ENCODE measurements at regions not wholly inside any gene's neighbourhood (a gene's known extent, or its start where the extent isn't known, plus 50 kb on each side); places are given as distances from the start of the nearest gene placed in this dataset.
"Not testable (repeated sequence)": the region's sequence is repeated elsewhere in the genome, so short reads cannot be mapped to it uniquely, and the experiment has no call there.

DNA sequence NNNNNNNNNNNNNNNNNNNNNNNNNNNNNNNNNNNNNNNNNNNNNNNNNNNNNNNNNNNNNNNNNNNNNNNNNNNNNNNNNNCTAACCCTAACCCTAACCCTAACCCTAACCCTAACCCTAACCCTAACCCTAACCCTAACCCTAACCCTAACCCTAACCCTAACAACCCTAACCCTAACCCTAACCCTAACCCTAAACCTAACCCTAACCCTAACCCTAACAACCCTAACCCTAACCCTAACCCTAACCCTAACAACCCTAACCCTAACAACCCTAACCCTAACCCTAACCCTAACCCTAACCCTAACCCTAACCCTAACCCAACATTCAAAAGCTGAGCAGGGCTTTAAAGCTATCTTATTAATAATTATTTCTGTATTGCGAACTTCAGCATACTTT, 182.5 kb upstream of the FAM20C start:
- DNase-seq (ENCODE audit: low read depth), result not testable (repeated sequence)

DNA sequence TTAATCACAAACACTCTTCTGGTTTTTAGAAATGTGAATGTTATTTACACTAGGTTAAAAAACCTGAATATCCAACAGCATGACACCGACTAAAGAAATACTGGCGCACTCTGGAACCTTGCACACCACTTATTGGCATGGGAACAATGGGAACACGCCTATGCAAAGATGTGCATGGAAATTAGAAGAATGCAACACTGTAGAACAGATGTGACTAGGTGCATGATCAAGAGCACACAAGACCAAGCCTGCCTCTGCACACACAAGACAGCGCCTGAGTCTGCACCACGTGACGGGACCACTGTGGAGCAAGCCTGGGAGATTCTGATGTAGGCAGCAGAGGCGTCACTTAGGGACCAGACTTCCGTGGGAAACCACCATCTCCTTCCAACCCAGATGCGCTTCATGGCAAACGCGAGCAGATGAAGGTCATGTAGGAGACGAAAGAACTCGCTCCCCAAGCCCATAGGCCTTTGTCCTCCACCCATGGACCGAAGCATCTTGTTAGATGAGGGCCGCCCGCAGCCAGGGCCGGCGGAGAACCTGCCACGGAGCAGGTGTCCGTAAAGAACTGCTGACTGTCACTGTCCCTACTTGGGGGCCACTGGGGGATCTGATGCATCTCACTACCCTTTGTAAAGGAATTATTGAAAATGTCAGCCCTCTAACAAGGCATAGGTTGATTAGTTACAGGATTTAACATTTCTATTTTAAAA, 159.6 kb upstream of the FAM20C start:
- DNase-seq (ENCODE audit: low read depth), result not testable (repeated sequence)

DNA sequence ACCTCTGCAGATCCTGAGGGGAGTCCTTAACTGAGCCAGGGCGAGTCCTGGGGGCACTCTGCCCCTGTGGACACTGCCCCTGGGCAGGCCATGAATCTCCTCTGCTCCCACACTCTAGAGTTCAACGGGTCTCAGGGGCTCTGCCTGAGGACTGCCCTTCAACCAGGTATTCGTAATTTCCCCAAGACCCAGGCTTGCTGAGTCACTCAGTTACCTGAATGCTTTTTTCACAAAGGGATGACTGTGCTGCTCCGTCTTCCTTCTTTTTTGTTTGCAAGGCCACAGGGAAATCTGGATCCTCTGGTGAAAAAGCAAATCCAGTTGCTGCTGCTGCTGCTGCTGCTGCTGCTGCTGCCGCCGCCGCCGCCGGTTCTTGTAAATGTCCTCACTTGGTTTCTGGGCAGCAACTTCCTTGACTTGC, 157.2 kb upstream of the FAM20C start:
- DNase-seq (ENCODE audit: low read depth), result not testable (repeated sequence)

DNA sequence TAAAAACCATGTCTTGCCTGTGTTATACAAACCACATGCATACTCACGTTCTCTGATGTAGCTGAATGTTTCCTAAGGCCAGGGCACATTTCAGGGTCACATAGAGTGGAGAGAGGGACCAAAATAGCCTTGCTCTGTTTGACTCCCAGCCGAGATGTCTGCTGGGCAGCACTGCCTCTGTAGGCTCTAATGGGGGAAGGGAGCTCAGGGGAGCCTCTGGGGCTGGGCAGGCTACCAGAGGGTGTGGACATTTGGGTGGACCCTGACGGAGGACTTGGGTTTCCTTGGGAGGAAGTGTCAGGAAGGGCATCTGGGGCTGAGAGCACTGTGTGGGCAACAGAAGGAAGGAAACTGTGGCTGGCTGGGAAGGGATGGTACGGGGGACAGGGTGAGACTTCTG, 155.8 kb upstream of the FAM20C start:
- not testable (repeated sequence) for DNase-seq (ENCODE audit: low read depth)

DNA sequence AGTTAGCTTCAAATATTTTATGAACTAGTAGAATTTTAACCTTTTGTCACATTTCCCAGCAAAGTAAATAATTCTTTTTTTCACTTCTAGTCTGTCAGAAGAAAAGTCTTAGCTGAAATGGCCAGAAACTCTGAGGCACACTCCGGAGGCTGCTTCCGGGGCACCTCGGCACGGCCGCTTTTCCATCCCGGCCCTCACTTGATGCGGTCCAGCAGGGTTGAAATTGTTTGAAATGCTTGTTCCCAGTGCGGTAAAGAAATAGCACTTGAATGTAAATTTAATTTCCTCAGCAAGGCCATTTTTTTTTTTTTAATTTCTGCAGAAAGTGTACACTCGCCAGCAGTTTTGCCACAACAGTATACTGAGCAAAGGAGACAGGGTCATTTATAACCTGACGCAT, 154.7 kb upstream of the FAM20C start:
- DNase-seq (ENCODE audit: low read depth), result not testable (repeated sequence)

DNA sequence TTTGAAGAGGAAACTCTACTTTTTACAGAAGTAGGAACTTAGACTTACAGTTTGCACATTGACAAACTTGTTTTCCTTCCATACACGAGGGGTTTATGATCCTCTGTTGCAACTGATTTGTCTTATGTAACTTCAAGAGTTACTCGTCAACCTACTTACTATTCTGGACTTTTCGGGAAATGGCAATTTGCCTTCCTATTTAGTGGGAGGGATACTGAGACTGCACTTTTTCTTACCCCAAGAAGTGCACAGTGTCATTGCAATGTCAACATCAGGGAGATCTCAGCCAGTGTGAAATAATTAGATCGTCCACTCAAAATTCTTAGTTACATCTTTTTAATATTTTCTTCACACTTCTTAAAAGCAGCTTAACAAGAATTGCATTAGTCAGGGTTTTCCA, 153.9 kb upstream of the FAM20C start:
- not testable (repeated sequence) for DNase-seq (ENCODE audit: low read depth)

DNA sequence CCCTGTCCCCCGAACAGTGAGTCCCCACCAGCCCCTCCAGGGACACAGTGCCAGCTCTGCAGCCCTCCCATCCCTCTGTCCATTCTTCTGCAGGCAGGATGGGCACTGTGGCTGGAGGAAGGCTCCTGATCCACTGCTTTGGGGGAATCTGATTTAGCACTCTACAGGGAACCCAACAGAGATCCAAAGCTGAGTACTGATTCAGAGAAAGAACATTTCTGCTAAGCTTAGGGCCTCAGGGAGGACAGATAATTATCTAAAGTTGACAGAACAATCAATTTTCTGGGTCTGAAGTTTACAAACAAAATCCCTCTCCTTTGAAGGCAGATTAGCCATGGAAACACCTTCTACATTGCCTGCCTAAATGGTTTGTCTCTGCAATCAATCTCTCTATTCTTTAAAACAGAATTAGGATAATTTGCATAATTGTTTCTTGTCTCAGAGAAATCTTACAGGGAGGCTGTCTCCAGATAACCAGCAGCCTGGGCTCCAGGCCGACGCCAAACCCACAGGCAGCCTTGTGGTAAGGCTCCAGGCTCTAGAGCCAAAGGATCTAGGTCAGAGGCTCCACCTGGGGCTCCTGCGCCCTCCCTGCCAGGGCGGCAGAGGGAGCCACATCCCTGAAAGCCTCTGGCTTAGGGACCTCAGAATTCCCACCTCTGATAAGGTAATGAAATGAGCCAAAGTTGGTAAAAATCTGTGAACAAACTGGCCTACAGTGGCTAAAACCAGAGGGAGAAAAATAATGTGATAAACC, 152.2 kb upstream of the FAM20C start:
- DNase-seq (ENCODE audit: low read depth), result not testable (repeated sequence)

DNA sequence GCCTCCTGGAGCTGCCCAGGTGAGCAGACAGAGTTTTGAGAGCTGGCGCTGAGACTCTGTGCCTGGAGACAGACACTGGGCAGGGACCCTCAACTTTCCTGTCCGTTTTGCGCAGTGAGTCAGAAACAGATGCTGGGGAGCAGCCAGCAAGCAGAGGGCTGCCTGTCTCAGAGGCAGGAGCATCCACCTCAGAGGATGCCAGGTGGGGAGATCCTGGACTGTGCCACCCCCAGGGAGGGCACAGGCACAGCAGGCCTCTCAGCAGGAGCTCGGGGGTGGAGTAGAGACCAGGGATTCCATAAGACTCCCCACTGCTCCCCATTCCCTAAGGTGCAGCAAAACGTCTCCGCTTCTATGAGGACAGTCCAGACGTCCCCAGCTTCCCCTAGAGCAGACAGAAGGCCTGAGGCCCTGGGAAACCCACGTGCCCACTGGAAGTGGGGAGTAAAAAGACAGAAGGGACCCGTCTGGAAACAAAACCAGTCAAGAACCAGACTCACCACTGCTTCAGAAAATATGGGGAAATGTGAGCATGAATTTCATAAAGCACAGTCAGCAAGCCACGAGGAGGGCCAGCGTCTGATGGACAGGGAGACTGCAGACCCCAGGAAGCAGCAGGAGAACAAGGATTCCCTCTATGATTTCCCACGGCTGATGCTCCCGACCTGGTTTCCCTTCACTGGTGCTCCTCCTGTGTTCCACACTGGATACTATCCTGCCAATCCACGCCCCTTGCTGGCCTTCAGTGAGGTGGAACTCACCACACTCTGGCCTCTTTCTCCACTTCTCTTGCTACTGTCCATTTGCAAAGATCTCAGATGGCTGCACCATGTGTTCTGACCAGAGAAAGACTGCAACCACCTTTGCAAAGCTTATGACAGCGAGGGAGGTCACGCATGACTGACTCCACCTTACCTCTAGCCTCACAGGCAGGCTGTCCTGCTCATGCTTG, 151.3 kb upstream of the FAM20C start:
- DNase-seq (ENCODE audit: low read depth), result no peak

DNA sequence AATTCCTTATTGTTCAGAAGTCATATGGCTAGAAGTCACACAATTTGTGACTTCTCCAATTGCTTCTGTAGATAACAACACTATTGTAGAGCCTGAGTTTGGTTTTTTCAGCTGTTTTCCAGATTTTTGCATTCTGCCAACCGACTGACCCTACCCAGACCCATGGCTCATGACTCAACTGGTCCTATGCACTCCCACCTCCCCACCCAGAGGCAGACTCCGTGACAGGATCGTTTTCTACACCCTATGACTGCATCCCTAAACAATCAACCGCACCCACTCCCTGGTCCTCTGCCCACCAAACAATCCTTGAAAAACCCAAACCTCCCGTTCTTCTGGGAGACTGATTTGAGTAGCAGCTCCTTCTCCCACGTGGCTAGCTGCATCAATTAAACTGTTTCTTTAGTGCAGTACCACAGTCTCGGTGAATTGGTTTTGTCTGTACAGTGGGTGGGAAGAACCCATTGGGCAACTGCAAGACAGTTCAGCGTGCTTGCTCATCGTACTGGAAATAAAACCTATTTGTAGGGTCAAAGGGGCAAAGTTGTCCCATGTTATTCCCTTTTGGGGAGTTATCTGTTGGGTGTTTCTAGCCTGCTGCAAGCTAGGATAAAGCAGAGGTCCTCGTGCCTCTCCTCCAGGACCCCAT, 150.3 kb upstream of the FAM20C start:
- DNase-seq (ENCODE audit: low read depth), result no peak

DNA sequence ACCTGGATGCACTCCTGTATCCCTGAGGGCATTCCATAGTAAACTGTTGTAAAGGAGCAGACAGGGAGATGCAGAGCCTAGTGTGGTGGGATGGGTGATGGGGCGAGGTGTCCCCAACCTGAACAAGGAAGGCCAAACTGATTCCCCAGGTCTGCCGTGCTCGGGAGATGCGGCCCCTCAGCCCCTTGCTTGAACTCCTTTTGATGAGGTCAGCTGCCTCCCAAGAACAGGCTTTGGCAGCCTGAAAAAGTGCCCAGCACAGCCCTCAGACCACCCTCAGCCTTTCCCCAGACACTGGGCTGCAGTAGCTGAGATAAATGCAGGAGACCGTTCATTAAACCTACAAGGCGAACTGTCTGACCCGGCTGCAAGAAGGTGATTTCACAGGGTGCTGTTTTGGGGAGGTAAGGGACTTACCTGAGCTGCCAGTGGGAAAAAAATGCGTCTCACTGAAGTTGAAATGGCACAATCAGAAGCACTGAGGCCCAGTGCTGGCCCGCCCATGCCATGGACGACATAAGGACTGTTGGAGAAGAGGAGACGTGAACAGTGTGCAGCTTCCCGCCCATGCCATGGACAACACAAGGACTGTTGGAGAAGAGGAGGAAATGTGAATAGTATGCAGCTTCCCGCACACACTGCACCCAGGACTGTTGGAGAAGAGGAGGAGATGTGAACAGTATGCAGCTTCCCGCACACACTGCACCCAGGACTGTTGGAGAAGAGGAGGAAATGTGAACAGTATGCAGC, 148.4 kb upstream of the FAM20C start:
- DNase-seq (ENCODE audit: low read depth), result no peak

DNA sequence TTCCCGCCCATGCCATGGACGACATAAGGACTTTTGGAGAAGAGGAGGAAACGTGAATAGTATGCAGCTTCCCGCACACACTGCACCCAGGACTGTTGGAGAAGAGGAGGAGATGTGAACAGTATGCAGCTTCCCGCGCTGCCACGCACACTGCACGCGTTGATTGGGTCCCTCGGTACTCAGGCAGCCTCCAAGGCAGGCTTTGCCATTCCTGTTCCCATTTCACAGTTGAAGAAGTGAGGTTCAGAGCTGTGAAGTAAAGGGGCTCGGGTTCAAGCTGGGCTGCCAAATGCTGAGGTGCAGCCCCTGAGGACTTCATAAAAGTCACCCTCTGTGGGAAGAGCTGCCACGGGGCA, 147.9 kb upstream of the FAM20C start:
- no peak for DNase-seq (ENCODE audit: low read depth)

DNA sequence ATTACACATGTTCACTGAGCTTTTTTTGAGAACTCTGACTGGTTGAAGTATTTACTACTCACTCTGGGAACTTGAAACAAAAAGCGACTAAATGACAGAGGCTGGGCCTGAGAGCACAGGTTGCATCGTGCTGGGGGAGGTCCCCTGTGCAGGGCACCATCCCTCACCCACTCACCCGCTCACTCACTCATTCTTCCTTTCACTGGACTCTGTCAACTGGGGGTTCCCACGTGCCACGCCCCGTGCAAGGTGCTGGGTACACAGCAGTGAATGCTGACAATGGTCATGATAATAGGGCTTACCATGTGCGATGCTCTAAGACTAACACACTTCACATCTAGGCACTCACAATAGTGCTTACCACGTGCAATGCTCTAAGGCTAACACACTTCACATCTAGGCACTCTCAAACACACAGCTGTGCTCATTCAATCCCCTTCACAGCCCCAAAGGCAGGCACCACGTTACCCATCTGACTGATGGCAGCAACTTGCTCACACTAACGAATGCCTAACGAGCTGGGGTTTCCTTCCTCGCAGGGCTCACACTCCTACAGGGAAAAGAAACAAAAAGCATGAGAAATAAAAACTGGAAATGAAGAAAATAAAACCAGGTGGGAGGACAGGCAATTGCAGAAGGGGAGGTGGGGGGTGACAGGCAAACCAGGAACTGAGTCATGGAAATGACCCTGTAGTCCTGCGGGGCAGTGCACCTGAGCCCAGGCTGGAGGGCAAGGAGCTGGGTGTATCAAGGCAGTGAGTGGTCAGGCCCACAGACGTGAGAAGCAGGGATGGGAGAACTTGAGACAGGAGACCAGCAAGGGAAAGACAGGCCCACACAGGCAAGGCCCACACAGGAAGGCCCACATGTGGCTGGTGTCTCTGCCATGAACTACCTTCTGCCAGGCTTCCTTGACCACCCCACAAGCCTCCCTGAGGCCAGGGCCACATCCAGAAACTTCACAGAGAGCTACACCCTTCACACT, 147.0 kb upstream of the FAM20C start:
- no peak for DNase-seq (ENCODE audit: low read depth)

DNA sequence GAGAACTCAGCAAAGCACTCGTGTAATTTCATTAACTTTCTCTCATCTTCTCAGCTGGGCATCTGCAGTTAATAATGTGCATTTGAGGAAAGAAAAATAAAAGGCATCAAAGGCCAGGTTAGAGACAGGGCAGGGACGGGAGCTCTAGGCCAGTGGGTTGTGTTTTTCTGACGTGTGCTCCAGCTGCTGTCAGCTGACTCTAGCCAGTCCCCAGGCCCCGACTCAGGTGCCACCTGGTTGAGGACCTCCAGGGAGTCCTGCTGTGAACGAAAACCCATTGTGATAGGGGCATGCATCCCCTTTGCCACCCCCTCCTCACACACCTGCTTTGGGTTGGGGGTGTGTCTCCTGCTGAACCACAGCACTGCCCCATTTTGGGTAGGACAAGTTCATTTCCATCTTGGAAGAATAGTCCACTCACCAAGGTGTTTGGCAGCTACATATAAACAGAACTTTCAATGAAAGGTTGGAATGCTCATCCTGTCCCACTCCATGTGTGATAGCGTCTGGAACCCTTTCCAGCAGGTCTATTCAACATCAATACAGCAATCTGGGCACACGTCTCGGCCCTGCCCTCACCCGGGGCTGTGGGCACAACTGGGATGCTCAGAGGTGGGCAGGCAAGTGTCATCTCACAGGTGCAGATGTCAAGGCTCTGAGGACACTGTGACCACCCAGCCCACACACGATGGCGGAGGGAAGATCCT, 146.1 kb upstream of the FAM20C start:
- no peak for DNase-seq (ENCODE audit: low read depth)

DNA sequence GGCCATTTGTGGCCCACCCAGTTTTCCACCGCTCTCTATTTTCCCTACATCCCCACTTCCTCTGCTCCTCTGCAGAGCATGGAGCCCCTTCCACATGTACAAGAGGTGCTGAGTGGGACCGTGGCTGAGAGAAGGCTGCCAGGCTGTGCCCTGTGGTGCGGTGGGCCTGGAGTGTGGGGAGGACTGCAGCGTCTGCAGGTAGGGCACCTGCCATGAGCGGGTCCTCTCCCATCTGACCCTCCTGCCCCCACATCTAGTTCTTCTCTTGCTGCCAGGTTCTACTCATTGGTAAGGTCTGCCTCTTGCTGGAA, 145.6 kb upstream of the FAM20C start:
- no peak for DNase-seq (ENCODE audit: low read depth)

DNA sequence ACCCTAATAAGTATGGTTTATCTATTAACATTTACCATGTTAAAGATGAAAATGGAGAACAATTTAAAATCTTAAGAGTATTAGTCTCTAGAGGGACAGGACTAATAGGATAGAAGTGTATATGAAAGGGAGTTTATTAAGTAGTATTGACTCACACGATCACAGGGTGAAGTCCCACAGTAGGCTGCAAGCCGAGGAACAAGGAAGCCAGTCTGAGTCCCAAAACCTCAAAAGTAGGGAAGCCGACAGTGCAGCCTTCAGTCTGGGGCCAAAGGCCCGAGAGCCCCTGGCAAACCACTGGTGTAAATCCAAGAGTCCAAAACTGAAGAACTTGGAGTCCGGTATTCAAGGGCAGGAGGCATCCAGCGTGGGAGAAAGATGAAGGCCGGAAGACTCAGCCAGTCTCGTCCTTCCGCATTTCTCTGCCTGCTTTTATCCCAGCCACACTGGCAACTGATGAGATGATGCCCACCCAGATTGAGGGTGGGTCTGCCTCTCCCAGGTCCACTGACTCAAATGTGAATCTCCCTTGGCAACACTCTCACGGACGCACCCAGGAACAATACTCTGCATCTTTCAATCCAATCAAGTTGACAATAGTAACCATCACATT, 140.8 kb upstream of the FAM20C start:
- DNase-seq (ENCODE audit: low read depth), result no peak

DNA sequence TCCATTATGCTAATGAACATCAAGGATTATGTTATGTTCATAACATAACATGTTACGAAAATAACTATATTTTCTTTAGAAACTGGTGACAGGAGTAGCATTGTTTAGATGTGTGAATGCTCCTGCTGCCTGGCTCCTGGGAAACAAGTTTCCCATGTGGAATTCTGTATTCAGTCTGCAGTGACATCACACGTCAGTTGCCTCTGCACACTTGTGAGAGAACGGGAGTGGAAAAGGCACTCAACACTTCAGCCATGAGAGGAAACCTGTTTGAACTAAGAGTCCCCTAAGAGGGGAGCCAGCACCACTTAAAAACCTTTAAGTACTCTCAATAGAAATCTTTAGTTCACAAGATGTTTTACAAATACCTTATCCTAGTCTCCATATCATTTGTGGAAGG, 140.3 kb upstream of the FAM20C start:
- no peak for DNase-seq (ENCODE audit: low read depth)

DNA sequence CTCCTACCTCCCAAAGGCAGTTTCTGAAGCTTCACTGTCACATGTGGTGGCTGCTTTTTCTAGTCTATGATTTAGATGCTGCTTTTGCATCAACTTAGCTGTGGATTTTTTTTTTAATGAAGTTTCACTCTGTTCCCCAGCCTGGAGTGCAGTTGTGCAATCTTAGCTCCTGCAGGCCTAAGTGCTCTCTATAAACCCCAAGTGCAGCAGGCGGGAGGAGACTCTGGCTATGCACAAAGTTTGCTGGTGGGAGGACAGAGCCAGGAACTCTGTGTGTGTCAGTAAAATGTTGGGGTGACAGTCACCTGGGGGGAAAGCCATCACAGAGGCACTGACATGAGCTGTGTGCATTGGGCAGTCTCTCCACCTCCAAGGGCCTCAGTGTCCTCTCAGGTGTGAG, 138.8 kb upstream of the FAM20C start:
- DNase-seq (ENCODE audit: low read depth), result no peak

DNA sequence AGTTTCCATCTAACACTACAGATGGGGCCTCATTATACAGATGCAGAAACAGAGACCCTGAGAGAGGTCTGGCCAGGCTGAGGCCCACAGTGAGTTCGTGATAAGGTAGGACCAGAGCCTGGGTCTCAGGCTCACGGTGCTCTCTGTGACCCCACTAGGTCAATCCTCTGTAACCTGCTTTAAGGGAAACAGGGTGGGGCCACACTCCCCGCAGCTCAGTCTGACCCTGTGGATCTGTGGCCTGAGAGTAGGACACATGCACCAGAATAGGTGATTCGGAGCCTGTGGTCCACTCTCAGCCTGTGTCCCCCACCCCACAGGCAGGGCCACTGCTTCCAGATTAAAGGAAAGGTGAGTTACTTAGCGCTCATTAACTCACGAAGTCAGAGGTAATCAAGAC, 137.8 kb upstream of the FAM20C start:
- no peak for DNase-seq (ENCODE audit: low read depth)

DNA sequence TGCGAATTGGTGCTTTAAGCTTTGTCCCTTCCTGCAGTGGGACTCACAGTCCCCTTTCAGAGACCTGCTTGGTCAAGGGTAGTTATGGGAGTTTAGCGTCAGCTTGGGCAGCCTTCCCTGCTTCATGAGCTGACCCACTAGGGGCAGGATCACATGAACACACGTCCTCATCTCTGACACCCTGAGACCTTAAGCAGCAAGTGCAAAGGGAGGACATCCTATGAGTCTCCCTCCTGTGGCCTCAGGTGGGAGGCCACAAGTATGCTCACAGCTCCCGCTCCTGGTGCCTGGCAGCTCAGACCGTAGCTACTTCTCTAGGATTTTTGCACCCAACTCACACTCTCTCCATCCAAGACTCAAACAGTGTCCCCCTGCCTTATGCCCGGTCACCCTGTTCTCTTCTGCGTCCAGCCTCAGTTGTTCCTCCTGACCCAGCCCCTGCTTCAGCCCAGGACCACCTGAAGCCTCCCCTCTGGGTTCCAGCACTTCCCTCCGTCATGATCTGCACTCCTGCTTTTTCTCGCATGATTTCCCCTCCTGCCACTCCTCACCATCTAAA, 136.6 kb upstream of the FAM20C start:
- no peak for DNase-seq (ENCODE audit: low read depth)
